Cerebellar cortex (tissue), 1 donor: ENCODE measurements at regions not wholly inside any gene's neighbourhood (a gene's known extent, or its start where the extent isn't known, plus 50 kb on each side); places are given as distances from the start of the nearest gene placed in this dataset.
"Not testable (repeated sequence)": the region's sequence is repeated elsewhere in the genome, so short reads cannot be mapped to it uniquely, and the experiment has no call there.

Source experiments
- DNase-seq: peaks from one replicate; pipeline ENCODE4 v3.0.0-alpha.2; 2015; ENCODE audit warnings: low spot score

GRCh38 chr14:22386924-22387775 is 201.9 kb downstream of the DAD1 start:
- DNase-seq: peak; percentile 86

GRCh38 chr14:22384974-22385526 is 204.0 kb downstream of the DAD1 start:
- DNase-seq: no peak

GRCh38 chr14:22384167-22384549 is 204.9 kb downstream of the DAD1 start:
- no peak for DNase-seq

GRCh38 chr14:22383515-22384166 is 205.4 kb downstream of the DAD1 start:
- DNase-seq: no peak

- no peak for DNase-seq
These were observed 206.1 kb downstream of the DAD1 start for GRCh38 chr14:22382955-22383354.

- DNase-seq: no peak
These were observed 206.6 kb downstream of the DAD1 start for GRCh38 chr14:22382395-22382794.

- DNase-seq: no peak
These were observed 207.3 kb downstream of the DAD1 start for GRCh38 chr14:22381766-22382165.

- DNase-seq: no peak
These were observed 207.6 kb downstream of the DAD1 start for GRCh38 chr14:22381408-22381760.

- DNase-seq: no peak
These were observed 208.2 kb downstream of the DAD1 start for GRCh38 chr14:22380571-22381407.

GRCh38 chr14:22379727-22380126 is 209.3 kb downstream of the DAD1 start:
- DNase-seq: no peak

- no peak for DNase-seq
These were observed 210.8 kb downstream of the DAD1 start for GRCh38 chr14:22378181-22378580.

GRCh38 chr14:22375321-22375930 is 213.6 kb downstream of the DAD1 start:
- DNase-seq: peak; percentile 22

- DNase-seq: no peak
These were observed 218.8 kb downstream of the DAD1 start for GRCh38 chr14:22370084-22370847.

GRCh38 chr14:22358726-22359125 is 230.3 kb downstream of the DAD1 start:
- DNase-seq: no peak

GRCh38 chr14:22349281-22349680 is 239.7 kb downstream of the DAD1 start:
- not testable (repeated sequence) for DNase-seq

- no peak for DNase-seq
These were observed 244.4 kb downstream of the DAD1 start for GRCh38 chr14:22344673-22345072.

- not testable (repeated sequence) for DNase-seq
These were observed 244.8 kb downstream of the DAD1 start for GRCh38 chr14:22344209-22344608.

- DNase-seq: no peak
These were observed 248.0 kb downstream of the DAD1 start for GRCh38 chr14:22341049-22341448.

- DNase-seq: no peak
These were observed 249.9 kb downstream of the DAD1 start for GRCh38 chr14:22338917-22339715.

- DNase-seq: no peak
These were observed 250.6 kb downstream of the DAD1 start for GRCh38 chr14:22338381-22338780.
